BLaER1 treated with 17β-estradiol and CSF1 and Interleukin-3, amounts not matched to agents 10 nM and 100 nM (cell line): ENCODE measurements at regions not wholly inside any gene's neighbourhood (a gene's known extent, or its start where the extent isn't known, plus 50 kb on each side); places are given as distances from the start of the nearest gene placed in this dataset.

Source experiments
- H3K27ac ChIP-seq, 11 experiments: shearing (Covaris generic); formaldehyde crosslinking; 2 replicates each; pipeline ENCODE4 v1.8.1; 2022
- H3K27me3 ChIP-seq, 11 experiments: shearing (Covaris generic); formaldehyde crosslinking; 2 replicates each; pipeline ENCODE4 v1.8.1; 2022
- H3K36me3 ChIP-seq, 11 experiments: shearing (Covaris generic); formaldehyde crosslinking; 2 replicates each; pipeline ENCODE4 v1.8.1; 2022
- H3K4me1 ChIP-seq, 10 experiments: shearing (Covaris generic); formaldehyde crosslinking; 2 replicates each; pipeline ENCODE4 v1.8.1; 2022
- H3K4me2 ChIP-seq, 11 experiments: shearing (Covaris generic); formaldehyde crosslinking; 2 replicates each; pipeline ENCODE4 v1.8.1; 2022
- H3K4me3 ChIP-seq, 10 experiments: shearing (Covaris generic); formaldehyde crosslinking; 2 replicates each; pipeline ENCODE4 v1.8.1; 2022
- H3K9ac ChIP-seq, 11 experiments: shearing (Covaris generic); formaldehyde crosslinking; 2 replicates each; pipeline ENCODE4 v1.8.1; 2022
- H3K9me3 ChIP-seq, 11 experiments: shearing (Covaris generic); formaldehyde crosslinking; replicated peaks in 1 of 11; 2 replicates each; pipeline ENCODE4 v1.8.1; 2022
- H4K20me1 ChIP-seq, 11 experiments: shearing (Covaris generic); formaldehyde crosslinking; 2 replicates each; pipeline ENCODE4 v1.8.1; 2022
- Cebpa-rat ChIP-seq, 11 experiments: shearing (Covaris generic); IDR thresholded peaks; 2 replicates each; pipeline ENCODE4 v1.8.1; 2022

DNA sequence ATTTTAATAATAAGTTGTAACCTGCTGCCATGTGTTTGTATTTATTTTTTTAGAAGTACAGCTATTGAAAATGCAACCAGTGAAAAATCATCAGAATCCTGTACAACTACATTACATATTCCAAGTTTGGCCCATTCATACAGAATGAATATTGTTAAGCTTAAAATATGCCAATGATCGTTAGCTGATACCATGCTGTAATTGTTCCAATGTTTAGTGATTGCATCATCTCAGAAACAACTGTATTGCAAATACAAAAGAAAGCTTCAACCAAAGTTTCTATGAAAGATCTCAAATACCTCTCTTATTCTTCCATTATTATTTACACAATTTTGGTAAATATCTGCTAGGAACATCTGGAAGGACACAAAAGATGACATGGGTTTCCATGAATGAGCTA, 51.6 kb upstream of the ALCAM start:
- H3K4me1 ChIP-seq: peaks cover 0 to 35% (median 0%) of the 10 kb centered on the region in 10 experiments; a peak in 4 of 20 replicates
- H4K20me1 ChIP-seq: no peaks in the 10 kb centered on the region
- peaks cover 0 to 8% (median 0%) of the 10 kb centered on the region in 11 experiments; a peak in 2 of 22 replicates for H3K9me3 ChIP-seq
- TF ChIP-seq Cebpa-rat (IDR thresholded peaks at IDR 0.05): no peak
- H3K27ac ChIP-seq: no peak overlapping the region
- no peak overlapping the region for H3K9ac ChIP-seq
- H3K4me2 ChIP-seq: peak overlapping the region in 1 of 11 experiments; percentile 59; a peak in 1 of 22 replicates
- no peaks in the 10 kb centered on the region for H3K27me3 ChIP-seq
- H3K4me3 ChIP-seq: no peak overlapping the region
- no peaks in the 10 kb centered on the region for H3K36me3 ChIP-seq

DNA sequence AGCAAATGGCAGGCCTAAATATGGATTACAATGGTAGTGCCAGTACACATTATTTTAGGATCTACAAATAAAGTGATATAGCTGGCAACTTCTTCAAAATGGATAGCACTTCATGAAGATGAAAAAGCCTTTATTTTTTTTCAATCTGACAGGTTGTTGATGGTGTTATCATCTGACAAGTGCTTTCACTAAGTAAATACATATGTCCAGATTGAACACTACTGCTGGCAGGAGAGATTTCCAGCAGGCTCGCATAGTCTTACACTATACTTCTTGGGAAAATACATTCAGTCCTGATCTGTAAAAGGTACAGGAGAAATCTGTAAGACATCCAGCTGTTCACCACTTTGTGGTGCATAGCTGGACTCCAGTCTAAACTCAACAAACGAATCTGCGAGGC, 50.9 kb upstream of the ALCAM start:
- no peak overlapping the region for H3K4me3 ChIP-seq

GRCh38 chr3:105316331-105316730, 50.4 kb upstream of the ALCAM start:
- TF ChIP-seq Cebpa-rat (IDR thresholded peaks at IDR 0.05): no peak
- H3K9ac ChIP-seq: no peak overlapping the region
- peak overlapping the region in 2 of 11 experiments; percentile 59 to 73; a peak in 4 of 22 replicates for H3K4me2 ChIP-seq
- no peaks in the 10 kb centered on the region for H4K20me1 ChIP-seq
- peak overlapping the region in 2 of 11 experiments; percentile 12 to 37; a peak in 2 of 22 replicates for H3K27ac ChIP-seq
- H3K4me3 ChIP-seq: no peak overlapping the region
- peaks cover 0 to 35% (median 0%) of the 10 kb centered on the region in 10 experiments; a peak in 4 of 20 replicates for H3K4me1 ChIP-seq
- H3K36me3 ChIP-seq: no peaks in the 10 kb centered on the region
- H3K9me3 ChIP-seq: peaks cover 0 to 1% (median 0%) of the 10 kb centered on the region in 11 experiments; a peak in 1 of 22 replicates
- no peaks in the 10 kb centered on the region for H3K27me3 ChIP-seq

More for the DNA sequence above, 50.9 kb upstream of the ALCAM start:
- H3K36me3 ChIP-seq: no peaks in the 10 kb centered on the region
- no peaks in the 10 kb centered on the region for H3K27me3 ChIP-seq
- H3K27ac ChIP-seq: peak overlapping the region in 1 of 11 experiments; percentile 15; a peak in 1 of 22 replicates
- peaks cover 0 to 35% (median 0%) of the 10 kb centered on the region in 10 experiments; a peak in 4 of 20 replicates for H3K4me1 ChIP-seq
- no peak for TF ChIP-seq Cebpa-rat (IDR thresholded peaks at IDR 0.05)
- H3K9me3 ChIP-seq: peaks cover 0 to 6% (median 0%) of the 10 kb centered on the region in 11 experiments; a peak in 2 of 22 replicates
- H3K4me2 ChIP-seq: peak overlapping the region in 2 of 11 experiments; percentile 59 to 73; a peak in 3 of 22 replicates
- no peak overlapping the region for H3K9ac ChIP-seq
- H4K20me1 ChIP-seq: no peaks in the 10 kb centered on the region
